Transverse colon (tissue), 4 donors: ENCODE measurements at regions not wholly inside any gene's neighbourhood (a gene's known extent, or its start where the extent isn't known, plus 50 kb on each side); places are given as distances from the start of the nearest gene placed in this dataset.

Experiments used
- POLR2A ChIP-seq: fragments of 450-650 bp; IDR thresholded peaks from one replicate; pipeline ENCODE4 v1.6.1; 2016; ENCODE audit warnings: antibody characterized with exemption, mild to moderate bottlenecking, moderate library complexity
- POLR2AphosphoS5 ChIP-seq, 3 donors: sonication (generic); formaldehyde crosslinking; IDR thresholded peaks; one replicate each; pipeline ENCODE4 v1.6.1; 2016; ENCODE audit warnings: antibody characterized with exemption in 3 of 3
- TF ChIP-seq, protein P1 (sequence below), 5 experiments: fragments of 200-600 bp in 3 of 5; fragments of 450-650 bp in 2 of 5; sonication (generic) in 3 of 5; IDR thresholded peaks; 1 replicate in 2 of 5; 2 replicates in 3 of 5; pipeline ENCODE4 v1.5.1; 2016 to 2017; ENCODE audit warnings: antibody characterized with exemption in 5 of 5, inconsistent platforms in 3 of 5, mild to moderate bottlenecking in 2 of 5, moderate library complexity in 1 of 5

DNA sequence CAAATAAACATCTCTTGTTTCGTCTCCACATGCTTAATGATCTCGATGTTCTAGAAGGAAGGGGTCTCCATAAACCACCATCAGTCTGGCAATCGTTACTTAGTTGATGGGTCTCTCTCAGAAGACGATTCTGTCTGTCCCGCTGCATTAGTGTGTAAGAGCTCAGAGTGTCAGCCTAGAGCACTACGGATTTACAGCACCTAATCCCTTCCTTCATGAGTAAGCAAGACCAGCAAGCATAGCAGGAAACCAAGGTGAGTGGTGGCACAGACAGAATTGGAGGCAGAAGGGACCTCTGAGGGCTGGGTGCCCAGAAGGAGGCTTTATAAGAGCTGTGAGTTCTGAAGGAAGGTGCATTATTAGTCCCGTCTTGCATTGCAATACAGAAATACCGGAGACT lies 440.1 kb downstream of the RBFOX1 start:
- TF ChIP-seq, protein P1, sequence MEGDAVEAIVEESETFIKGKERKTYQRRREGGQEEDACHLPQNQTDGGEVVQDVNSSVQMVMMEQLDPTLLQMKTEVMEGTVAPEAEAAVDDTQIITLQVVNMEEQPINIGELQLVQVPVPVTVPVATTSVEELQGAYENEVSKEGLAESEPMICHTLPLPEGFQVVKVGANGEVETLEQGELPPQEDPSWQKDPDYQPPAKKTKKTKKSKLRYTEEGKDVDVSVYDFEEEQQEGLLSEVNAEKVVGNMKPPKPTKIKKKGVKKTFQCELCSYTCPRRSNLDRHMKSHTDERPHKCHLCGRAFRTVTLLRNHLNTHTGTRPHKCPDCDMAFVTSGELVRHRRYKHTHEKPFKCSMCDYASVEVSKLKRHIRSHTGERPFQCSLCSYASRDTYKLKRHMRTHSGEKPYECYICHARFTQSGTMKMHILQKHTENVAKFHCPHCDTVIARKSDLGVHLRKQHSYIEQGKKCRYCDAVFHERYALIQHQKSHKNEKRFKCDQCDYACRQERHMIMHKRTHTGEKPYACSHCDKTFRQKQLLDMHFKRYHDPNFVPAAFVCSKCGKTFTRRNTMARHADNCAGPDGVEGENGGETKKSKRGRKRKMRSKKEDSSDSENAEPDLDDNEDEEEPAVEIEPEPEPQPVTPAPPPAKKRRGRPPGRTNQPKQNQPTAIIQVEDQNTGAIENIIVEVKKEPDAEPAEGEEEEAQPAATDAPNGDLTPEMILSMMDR (IDR thresholded peaks at IDR 0.05), result no peak
- TF ChIP-seq POLR2A, result no peak
- no peak for TF ChIP-seq POLR2AphosphoS5 (IDR thresholded peaks at IDR 0.05)
